B cell (primary cell): ENCODE measurements at regions not wholly inside any gene's neighbourhood (a gene's known extent, or its start where the extent isn't known, plus 50 kb on each side); places are given as distances from the start of the nearest gene placed in this dataset.

ENCODE experiments used
- ATAC-seq: fragments of 200-7000 bp; cut with Tn5 transposase; one replicate; pipeline ENCODE4 v1.10.0; 2021; ENCODE audit warnings: low read depth, mild to moderate bottlenecking, moderate number of reproducible peaks, moderate library complexity
- CTCF ChIA-PET: fragments of 350-600 bp; sonication (Branson Sonifier 250); formaldehyde crosslinking; loops from one replicate; lab custom pipeline; 2021; ENCODE audit warnings: antibody characterized with exemption, inconsistent platforms; lab: Charles Lee
- POLR2A ChIA-PET: fragments of 350-600 bp; sonication (Branson Sonifier 250); formaldehyde crosslinking; loops from one replicate; lab custom pipeline; 2021; ENCODE audit warnings: antibody characterized with exemption; lab: Charles Lee
- DNase-seq: peaks from one replicate; pipeline ENCODE4 v3.0.0; 2013
- H2AFZ ChIP-seq: 2 replicates; pipeline ENCODE4 v1.6.1; 2012; ENCODE audit warnings: mild to moderate bottlenecking, low read depth, low read length; ENCODE audit not compliant: insufficient read depth, poor library complexity, severe bottlenecking
- H3K27ac ChIP-seq, 2 donors: 1 replicate in 1 of 2; 2 replicates in 1 of 2; pipeline ENCODE4 v1.5.1; 2012 to 2013; ENCODE audit warnings: low read length in 2 of 2, mild to moderate bottlenecking in 2 of 2, moderate library complexity in 1 of 2
- H3K27me3 ChIP-seq, 4 experiments: fragments of 200-600 bp in 1 of 4; sonication (generic) in 1 of 4; replicated peaks in 1 of 4; 1 replicate in 2 of 4; 2 replicates in 2 of 4; pipeline versions ENCODE4 v1.6.1 to v1.7.0; 2013 to 2016; ENCODE audit warnings: low read length in 3 of 4, mild to moderate bottlenecking in 2 of 4, mixed read lengths in 1 of 4, moderate library complexity in 1 of 4; ENCODE audit not compliant: insufficient read depth in 4 of 4, control insufficient read depth in 3 of 4; ENCODE audit errors: control extremely low read depth in 1 of 4
- H3K36me3 ChIP-seq, 2 experiments: replicated peaks in 1 of 2; 1 replicate in 1 of 2; 2 replicates in 1 of 2; pipeline versions ENCODE4 v1.6.1 to v1.7.1; 2013; ENCODE audit warnings: low read length in 1 of 2; ENCODE audit not compliant: insufficient read depth in 2 of 2, control insufficient read depth in 1 of 2; ENCODE audit errors: control extremely low read depth in 1 of 2, extremely low read depth in 1 of 2
- H3K4me1 ChIP-seq, 2 donors: fragments of 200-600 bp in 1 of 2; sonication (generic) in 1 of 2; 1 replicate in 1 of 2; 2 replicates in 1 of 2; pipeline versions ENCODE4 v1.5.1 to v1.6.1; 2013 to 2017; ENCODE audit warnings: low read length in 2 of 2; ENCODE audit not compliant: control insufficient read depth in 2 of 2, insufficient read depth in 2 of 2
- H3K4me2 ChIP-seq: replicated peaks from 2 replicates; pipeline ENCODE3; 2012; ENCODE audit warnings: mild to moderate bottlenecking, low read depth, low read length; ENCODE audit not compliant: poor library complexity, severe bottlenecking
- H3K4me3 ChIP-seq, 5 experiments: fragments of 200-600 bp in 1 of 5; sonication (generic) in 1 of 5; 1 replicate in 3 of 5; 2 replicates in 2 of 5; pipeline versions ENCODE4 v1.5.1 to v1.7.0; 2011 to 2016; ENCODE audit warnings: low read length in 4 of 5, mild to moderate bottlenecking in 4 of 5, low read depth in 2 of 5, control low read depth in 1 of 5, moderate library complexity in 1 of 5; ENCODE audit not compliant: insufficient read depth in 1 of 5; ENCODE audit errors: control extremely low read depth in 1 of 5, extremely low read depth in 1 of 5
- H3K79me2 ChIP-seq: fragments of 200-600 bp; sonication (generic); one replicate; pipeline ENCODE4 v1.6.0; 2016; ENCODE audit warnings: low read length; ENCODE audit not compliant: control insufficient read depth, insufficient read depth
- H3K9ac ChIP-seq: fragments of 200-600 bp; sonication (generic); 2 replicates; pipeline ENCODE4 v1.6.1; 2017; ENCODE audit warnings: mild to moderate bottlenecking, low read length, moderate library complexity
- H3K9me3 ChIP-seq, 3 donors: one replicate each; pipeline versions ENCODE4 v1.6.1 to v1.7.1; 2013; ENCODE audit warnings: low read length in 2 of 3; ENCODE audit not compliant: control insufficient read depth in 2 of 3, insufficient read depth in 1 of 3; ENCODE audit errors: control extremely low read depth in 1 of 3
- H4K20me1 ChIP-seq: 2 replicates; pipeline ENCODE4 v1.6.0; 2012; ENCODE audit warnings: mild to moderate bottlenecking, low read length; ENCODE audit not compliant: insufficient read depth, control insufficient read depth, poor library complexity, severe bottlenecking
- H3K27ac Mint-ChIP-seq: one replicate; pipeline ENCODE4 v1.8.0; 2021; ENCODE audit warnings: mixed read lengths
- H3K27me3 Mint-ChIP-seq: one replicate; pipeline ENCODE4 v1.8.0; 2021; ENCODE audit warnings: mixed read lengths
- H3K4me1 Mint-ChIP-seq: one replicate; pipeline ENCODE4 v1.8.0; 2021; ENCODE audit warnings: mixed read lengths
- H3K4me3 Mint-ChIP-seq: one replicate; pipeline ENCODE4 v1.8.0; 2021; ENCODE audit warnings: mixed read lengths
- H3K9me3 Mint-ChIP-seq: one replicate; pipeline ENCODE4 v1.8.0; 2022; ENCODE audit warnings: mixed read lengths; ENCODE audit not compliant: insufficient read depth
- CTCF ChIP-seq: fragments of 200-600 bp; IDR thresholded peaks from one replicate; pipeline ENCODE4 v1.8.0; 2022; ENCODE audit warnings: antibody characterized with exemption, mild to moderate bottlenecking
- EZH2 ChIP-seq: IDR thresholded peaks from 2 replicates; pipeline ENCODE4 v1.6.1; 2012; ENCODE audit warnings: borderline replicate concordance, low read depth, mild to moderate bottlenecking, moderate library complexity, low read length; ENCODE audit not compliant: insufficient read depth, poor library complexity, severe bottlenecking
- WGBS: methylation state at CpG from one replicate; pipeline ENCODE4 v1.1.5; 2013; ENCODE audit warnings: missing lambda C conversion rate; ENCODE audit not compliant: insufficient coverage; 5-methylcytosine and 5-hydroxymethylcytosine counted together
- intact Hi-C: fragments of 100-400 bp; cut with micrococcal nuclease; formaldehyde crosslinking; loops from one replicate; pipeline ENCODE4 v1.10.0; 2022

GRCh38 chr2:210888035-210888434 is 331.6 kb downstream of the CPS1 start:
- H2AFZ ChIP-seq = no peak overlapping the region
- TF ChIP-seq CTCF = no peak
- TF ChIP-seq EZH2 = no peak
- 92% methylated on average over 5 of the region's 6 CpGs for WGBS
- Mint-ChIP-seq H3K9me3 (no peaks in the 10 kb centered on the region), H3K27ac (no peak overlapping the region), H3K4me1 (no peaks in the 10 kb centered on the region), H3K4me3 (no peak overlapping the region), H3K27me3 (no peaks in the 10 kb centered on the region)
- POLR2A ChIA-PET = no interaction called here
- no peaks in the 10 kb centered on the region for H3K4me1 ChIP-seq
- H3K4me3 ChIP-seq = no peak overlapping the region
- H3K27ac ChIP-seq = no peak overlapping the region
- H3K9ac ChIP-seq = no peak overlapping the region
- DNase-seq = no peak
- no peak for ATAC-seq
- no peaks in the 10 kb centered on the region for H3K79me2 ChIP-seq
- no peaks in the 10 kb centered on the region for H3K36me3 ChIP-seq
- no peak overlapping the region for H3K4me2 ChIP-seq
- peaks cover 0 to 7% (median 0%) of the 10 kb centered on the region in 3 donors for H3K9me3 ChIP-seq
- CTCF ChIA-PET = interaction anchor here (0.7 kb wide), 1 partner anchor 165 kb away, joined by 3 read pairs; no protein-coding TSS in a partner anchor
- intact Hi-C loops = no loop called here
- no peaks in the 10 kb centered on the region for H3K27me3 ChIP-seq
- no peaks in the 10 kb centered on the region for H4K20me1 ChIP-seq

- Mint-ChIP-seq H3K4me3 (no peak overlapping the region), H3K9me3 (no peaks in the 10 kb centered on the region), H3K27ac (no peak overlapping the region), H3K4me1 (no peaks in the 10 kb centered on the region), H3K27me3 (no peaks in the 10 kb centered on the region)
- 84% methylated on average over 3 of the region's 5 CpGs for WGBS
- TF ChIP-seq EZH2 = no peak
- no peak for TF ChIP-seq CTCF
- no peaks in the 10 kb centered on the region for H3K79me2 ChIP-seq
- no peaks in the 10 kb centered on the region for H3K36me3 ChIP-seq
- intact Hi-C loops = no loop called here
- ChIA-PET CTCF (no interaction called here), POLR2A (no interaction called here)
- H4K20me1 ChIP-seq = no peaks in the 10 kb centered on the region
- H3K4me3 ChIP-seq = no peak overlapping the region
- no peak overlapping the region for H3K27ac ChIP-seq
- no peak overlapping the region for H3K4me2 ChIP-seq
- no peak overlapping the region for H3K9ac ChIP-seq
- no peaks in the 10 kb centered on the region for H3K4me1 ChIP-seq
- H3K27me3 ChIP-seq = no peaks in the 10 kb centered on the region
- ATAC-seq (no peak), DNase-seq (no peak)
- no peak overlapping the region for H2AFZ ChIP-seq
- no peaks in the 10 kb centered on the region for H3K9me3 ChIP-seq
Measured at GRCh38 chr2:210895132-210895531, 338.7 kb downstream of the CPS1 start.
